ENCODE measurements at regions not wholly inside any gene's neighbourhood (a gene's known extent, or its start where the extent isn't known, plus 50 kb on each side); places are given as distances from the start of the nearest gene placed in this dataset.

GRCh38 chr4:144584428-144584827, 61.5 kb upstream of the HHIP start:
- H2BK5ac ChIP-seq (ENCODE audit: low read depth, low read length) = no peak overlapping the region
- H3K4me3 ChIP-seq (ENCODE audit: extremely low read depth in 1 of 4, insufficient read depth in 2 of 4, low read depth in 3 of 4, low read length in 4 of 4) = no peak overlapping the region
- H3K9me3 ChIP-seq (ENCODE audit: insufficient read depth in 2 of 2, low read depth in 1 of 2, low read length in 1 of 2) = no peaks in the 10 kb centered on the region
- DNase-seq (ENCODE audit: low read depth in 1 of 2, low spot score in 2 of 2) (no peak), FAIRE-seq (no peak)
- H4K5ac ChIP-seq (ENCODE audit: insufficient read length, low read depth, low read length) = no peak overlapping the region
- no peak overlapping the region for H4K8ac ChIP-seq (ENCODE audit: extremely low read depth, insufficient read depth, low read length)
- no peaks in the 10 kb centered on the region for H3K79me1 ChIP-seq (ENCODE audit: low read depth, low read length)
- H3K27ac ChIP-seq (ENCODE audit: low read depth, low read length) = no peak overlapping the region
- H3K23ac ChIP-seq (ENCODE audit: insufficient read length) = no peak overlapping the region
- no peak overlapping the region for H2AFZ ChIP-seq (ENCODE audit: low read length)
- WGBS, 2 experiments (ENCODE audit: extremely low coverage in 1 of 2, insufficient coverage in 1 of 2, insufficient read length in 1 of 2, insufficient replicate concordance in 2 of 2, low coverage in 1 of 2, low lambda C conversion rate in 2 of 2, missing lambda C conversion rate in 1 of 2) = 93% methylated on average over 3 of the region's 3 CpGs; no CpG with 5 or more reads in 1 of the 2 experiments
- TF ChIP-seq FOSL1 (IDR thresholded peaks at IDR 0.05; ENCODE audit: insufficient read depth, low read depth, low read length) (no peak), CTBP2 (IDR thresholded peaks at IDR 0.05; ENCODE audit: borderline replicate concordance, insufficient read depth, insufficient read length, low read length) (no peak), BACH1 (IDR thresholded peaks at IDR 0.05; ENCODE audit: low read length) (no peak), EZH2 (IDR thresholded peaks at IDR 0.05; ENCODE audit: low read depth, low read length, severe bottlenecking) (no peak), EP300 (IDR thresholded peaks at IDR 0.05; ENCODE audit: borderline replicate concordance in 1 of 2, low read depth in 2 of 2, low read length in 2 of 2) (no peak), RAD21 (IDR thresholded peaks at IDR 0.05 in 1 of 2, conservative IDR thresholded peaks at IDR 0.05 in 1 of 2; ENCODE audit: low read depth in 2 of 2, low read length in 2 of 2) (no peak), SIX5 (IDR thresholded peaks at IDR 0.05; ENCODE audit: low read depth, low read length) (no peak), KDM5A (IDR thresholded peaks at IDR 0.05; ENCODE audit: low read length) (no peak), TEAD4 (IDR thresholded peaks at IDR 0.05; ENCODE audit: low read depth, low read length) (no peak), TCF12 (IDR thresholded peaks at IDR 0.05; ENCODE audit: low read depth, low read length) (no peak), KDM1A (IDR thresholded peaks at IDR 0.05; ENCODE audit: borderline replicate concordance, low read length) (no peak)
- no peaks in the 10 kb centered on the region for H3K79me2 ChIP-seq (ENCODE audit: control insufficient read depth in 1 of 2, insufficient read depth in 2 of 2, low read length in 2 of 2)
- no peak overlapping the region for H2BK20ac ChIP-seq (ENCODE audit: low read length)
- H3K4ac ChIP-seq (replicated peaks; ENCODE audit: insufficient read length, low read depth, low read length) = no peak overlapping the region
- H3K56ac ChIP-seq (replicated peaks; ENCODE audit: insufficient read length, low read depth, low read length) = no peak overlapping the region
- no peak overlapping the region for H2BK120ac ChIP-seq (replicated peaks; ENCODE audit: low read depth, low read length)
- H4K91ac ChIP-seq (replicated peaks; ENCODE audit: insufficient read length, low read length) = no peak overlapping the region
- H3K9ac ChIP-seq (replicated peaks in 1 of 4; ENCODE audit: extremely low read depth in 1 of 4, low read depth in 3 of 4, low read length in 3 of 4) = no peak overlapping the region
- no peaks in the 10 kb centered on the region for H3K4me1 ChIP-seq (replicated peaks in 1 of 4; ENCODE audit: control insufficient read depth in 3 of 4, insufficient read depth in 4 of 4, low read length in 3 of 4)
- no peaks in the 10 kb centered on the region for H3K27me3 ChIP-seq (replicated peaks in 1 of 4; ENCODE audit: control insufficient read depth in 3 of 4, extremely low read depth in 1 of 4, insufficient read depth in 3 of 4, low read length in 3 of 4)
- H3K4me2 ChIP-seq (ENCODE audit: insufficient read depth in 1 of 2, low read depth in 2 of 2, low read length in 2 of 2) = no peak overlapping the region
- H3K23me2 ChIP-seq (ENCODE audit: low read depth, low read length) = no peaks in the 10 kb centered on the region; the same call in 1 of the 2 replicates
- H2AK5ac ChIP-seq (ENCODE audit: low read depth, low read length) = no peak overlapping the region
- no peak overlapping the region for H3K14ac ChIP-seq (ENCODE audit: insufficient read length)
- no peak overlapping the region for H2BK12ac ChIP-seq (ENCODE audit: low read depth, low read length)
- POLR2A ChIA-PET (ENCODE audit: partially characterized antibody) = no interaction called here
- H2BK15ac ChIP-seq (ENCODE audit: low read length) = no peak overlapping the region
- H3K18ac ChIP-seq (ENCODE audit: extremely low read depth, low read length) = no peak overlapping the region
- H3K36me3 ChIP-seq (ENCODE audit: control insufficient read depth in 2 of 4, insufficient read depth in 4 of 4, low read length in 3 of 4) = no peaks in the 10 kb centered on the region
- no peaks in the 10 kb centered on the region for H4K20me1 ChIP-seq (replicated peaks in 1 of 2; ENCODE audit: control insufficient read depth in 1 of 2, insufficient read depth in 2 of 2, low read length in 2 of 2)
- CTCF ChIA-PET (ENCODE audit: partially characterized antibody) = interaction anchor here (0.8 to 2.0 kb wide), 8 partner anchors 9 to 169 kb away, joined by 3 to 13 read pairs (median 5); no protein-coding TSS in a partner anchor

All from H1 (cell line).